ENCODE measurements at regions not wholly inside any gene's neighbourhood (a gene's known extent, or its start where the extent isn't known, plus 50 kb on each side); places are given as distances from the start of the nearest gene placed in this dataset.

- Histone ChIP-seq H3K27ac (no peak overlapping the region), H3K27me3 (no peaks in the 10 kb centered on the region), H3K4me3 (no peak overlapping the region), H3K4me1 (no peaks in the 10 kb centered on the region), H3K9me3 (peaks cover 0 to 32% (median 17%) of the 10 kb centered on the region in 4 donors), H3K36me3 (no peaks in the 10 kb centered on the region)
- 87 to 91% methylated on average over 5 to 6 of the region's 6 CpGs for WGBS, 2 donors
- DNase-seq (no peak), ATAC-seq (ENCODE audit: low FRiP score in 2 of 2) (no peak)
- TF ChIP-seq EP300 (IDR thresholded peaks at IDR 0.05) (no peak), CTCF (IDR thresholded peaks at IDR 0.05) (no peak), POLR2AphosphoS5 (IDR thresholded peaks at IDR 0.05) (no peak), POLR2A (IDR thresholded peaks at IDR 0.05) (no peak)
Measured at GRCh38 chr11:104490182-104490581, 326.2 kb upstream of the PDGFD start.

- ATAC-seq (ENCODE audit: low FRiP score in 2 of 2) (no peak), DNase-seq (no peak)
- peaks cover 0 to 32% (median 17%) of the 10 kb centered on the region in 4 donors for H3K9me3 ChIP-seq
Measured at GRCh38 chr11:104488561-104488960, 324.6 kb upstream of the PDGFD start.

DNA sequence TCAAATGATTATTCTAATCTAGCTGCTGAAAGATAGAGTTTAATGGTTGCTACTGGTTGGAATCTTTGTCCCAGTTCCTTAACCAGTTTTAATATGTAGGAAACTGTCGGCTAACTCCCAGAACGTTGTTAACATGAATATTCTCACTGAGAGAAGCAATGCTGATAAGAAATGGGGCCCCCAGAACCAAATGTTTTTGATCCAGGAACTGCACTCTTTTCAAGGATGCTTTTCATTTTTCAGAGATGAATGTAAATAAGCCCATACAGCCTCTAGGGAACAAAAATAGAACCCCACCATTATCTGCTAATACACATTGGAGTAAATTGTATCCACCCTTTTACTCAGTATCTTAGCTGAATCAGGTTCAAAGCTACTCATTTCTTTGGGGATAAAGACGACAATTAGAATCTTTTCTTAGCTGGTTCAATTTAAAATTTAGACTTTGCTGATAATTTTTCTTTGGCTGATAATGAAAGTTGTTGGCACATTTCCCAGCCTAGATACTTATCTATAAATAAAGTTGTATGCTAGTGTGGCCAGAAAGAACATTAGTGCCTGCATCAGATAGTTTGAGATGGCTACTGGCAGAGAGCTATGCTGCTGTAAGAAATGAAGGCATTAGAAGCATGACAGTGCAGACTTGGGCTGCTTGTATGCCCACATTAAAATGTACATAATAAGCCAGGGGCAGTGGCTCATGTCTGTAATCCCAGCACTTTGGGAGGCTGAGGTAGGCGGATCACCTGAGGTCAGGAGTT lies 323.3 kb upstream of the PDGFD start:
- no peak for ATAC-seq (ENCODE audit: low FRiP score in 2 of 2)
- 49 to 54% methylated on average over 4 of the region's 4 CpGs for WGBS, 2 donors
- TF ChIP-seq EP300 (IDR thresholded peaks at IDR 0.05) (no peak), POLR2A (IDR thresholded peaks at IDR 0.05) (no peak), CTCF (IDR thresholded peaks at IDR 0.05) (no peak), POLR2AphosphoS5 (IDR thresholded peaks at IDR 0.05) (no peak)
- Histone ChIP-seq H3K36me3 (no peaks in the 10 kb centered on the region), H3K9me3 (peaks cover 3 to 36% (median 13%) of the 10 kb centered on the region in 4 donors), H3K4me3 (no peak overlapping the region), H3K27ac (no peak overlapping the region), H3K27me3 (no peaks in the 10 kb centered on the region), H3K4me1 (no peaks in the 10 kb centered on the region)
- no peak for DNase-seq

More at GRCh38 chr11:104488561-104488960, 324.6 kb upstream of the PDGFD start:
- no peaks in the 10 kb centered on the region for H3K36me3 ChIP-seq
- no peak overlapping the region for H3K27ac ChIP-seq
- WGBS, 2 donors: 89 to 95% methylated on average over 3 of the region's 3 CpGs
- no peak overlapping the region for H3K4me3 ChIP-seq
- H3K27me3 ChIP-seq: no peaks in the 10 kb centered on the region
- no peaks in the 10 kb centered on the region for H3K4me1 ChIP-seq
- TF ChIP-seq EP300 (IDR thresholded peaks at IDR 0.05): no peak
- TF ChIP-seq POLR2A (IDR thresholded peaks at IDR 0.05): no peak
- TF ChIP-seq POLR2AphosphoS5 (IDR thresholded peaks at IDR 0.05): no peak
- no peak for TF ChIP-seq CTCF (IDR thresholded peaks at IDR 0.05)

- Histone ChIP-seq H3K27ac (no peak overlapping the region), H3K4me1 (no peaks in the 10 kb centered on the region), H3K9me3 (peaks cover 1 to 16% (median 5%) of the 10 kb centered on the region in 4 donors), H3K27me3 (no peaks in the 10 kb centered on the region), H3K36me3 (no peaks in the 10 kb centered on the region), H3K4me3 (no peak overlapping the region)
- DNase-seq (no peak), ATAC-seq (ENCODE audit: low FRiP score in 2 of 2) (no peak)
- TF ChIP-seq POLR2AphosphoS5 (IDR thresholded peaks at IDR 0.05) (no peak), CTCF (IDR thresholded peaks at IDR 0.05) (no peak), POLR2A (IDR thresholded peaks at IDR 0.05) (no peak), EP300 (IDR thresholded peaks at IDR 0.05) (no peak)
- WGBS, 2 donors: 66 to 70% methylated on average over 4 of the region's 4 CpGs
Measured at GRCh38 chr11:104484804-104485554, 321.0 kb upstream of the PDGFD start.

All from upper lobe of left lung (tissue), 6 donors.